GM23338 (cell line): ENCODE measurements at regions not wholly inside any gene's neighbourhood (a gene's known extent, or its start where the extent isn't known, plus 50 kb on each side); places are given as distances from the start of the nearest gene placed in this dataset.
A peak's percentile ranks its signal among the peaks of the same experiment; 100 is the strongest.

Source experiments
- ATAC-seq: fragments of 200-7000 bp; cut with Tn5 transposase; 3 replicates; pipeline ENCODE4 v1.9.1; 2020
- DNase-seq: peaks from one replicate; pipeline ENCODE4 v3.0.0-alpha.2; 2015; ENCODE audit warnings: low spot score
- H2AFZ ChIP-seq: fragments of 200-600 bp; sonication (generic); 2 replicates; pipeline ENCODE4 v1.8.0; 2016; ENCODE audit warnings: antibody characterized with exemption, mild to moderate bottlenecking, moderate library complexity
- H3F3A ChIP-seq: fragments of 200-600 bp; sonication (generic); replicated peaks from 2 replicates; pipeline ENCODE4 v1.8.0; 2017; ENCODE audit warnings: antibody characterized with exemption, mixed run types, low read depth
- H3K27ac ChIP-seq: fragments of 200-600 bp; sonication (generic); 2 replicates; pipeline ENCODE4 v1.6.1; 2016; ENCODE audit warnings: low read depth
- H3K27me3 ChIP-seq: fragments of 200-600 bp; sonication (generic); 2 replicates; pipeline ENCODE4 v1.8.0; 2016; ENCODE audit warnings: mild to moderate bottlenecking, mixed run types, moderate library complexity; ENCODE audit not compliant: insufficient read depth
- H3K36me3 ChIP-seq: fragments of 200-600 bp; sonication (generic); 2 replicates; pipeline ENCODE4 v1.8.0; 2016; ENCODE audit warnings: mild to moderate bottlenecking; ENCODE audit not compliant: insufficient read depth
- H3K4me1 ChIP-seq: fragments of 200-600 bp; sonication (generic); 2 replicates; pipeline ENCODE4 v1.8.0; 2016; ENCODE audit warnings: mild to moderate bottlenecking, moderate library complexity; ENCODE audit not compliant: insufficient read depth
- H3K4me2 ChIP-seq: fragments of 200-600 bp; sonication (generic); 2 replicates; pipeline ENCODE4 v1.7.1; 2017; ENCODE audit warnings: mixed run types
- H3K4me3 ChIP-seq: fragments of 200-600 bp; sonication (generic); 2 replicates; pipeline ENCODE4 v1.6.1; 2016; ENCODE audit warnings: mixed run types
- H3K79me2 ChIP-seq: fragments of 200-600 bp; sonication (generic); replicated peaks from 2 replicates; pipeline ENCODE4 v1.8.0; 2017; ENCODE audit warnings: mild to moderate bottlenecking; ENCODE audit not compliant: insufficient read depth
- H3K9me2 ChIP-seq: fragments of 200-600 bp; sonication (generic); 2 replicates; pipeline ENCODE4 v1.8.0; 2017; ENCODE audit not compliant: insufficient read depth
- H4K20me1 ChIP-seq: fragments of 200-600 bp; sonication (generic); replicated peaks from 2 replicates; pipeline ENCODE4 v1.8.0; 2017; ENCODE audit warnings: mild to moderate bottlenecking; ENCODE audit not compliant: insufficient read depth
- H3K27ac Mint-ChIP-seq: 2 replicates; pipeline ENCODE4 v1.8.0; 2020; ENCODE audit warnings: inconsistent platforms, mild to moderate bottlenecking, moderate library complexity, mixed read lengths
- H3K27me3 Mint-ChIP-seq: 3 replicates; pipeline ENCODE4 v1.8.0; 2022; ENCODE audit warnings: low read depth, mild to moderate bottlenecking, moderate library complexity, mixed read lengths, inconsistent platforms; ENCODE audit not compliant: insufficient read depth, poor library complexity
- H3K36me3 Mint-ChIP-seq: 3 replicates; pipeline ENCODE4 v1.8.0; 2021; ENCODE audit warnings: low read depth, mild to moderate bottlenecking, inconsistent platforms, moderate library complexity, mixed read lengths
- H3K4me1 Mint-ChIP-seq: 3 replicates; pipeline ENCODE4 v1.8.0; 2020; ENCODE audit warnings: mild to moderate bottlenecking, inconsistent platforms, mixed read lengths
- H3K4me3 Mint-ChIP-seq: 3 replicates; pipeline ENCODE4 v1.8.0; 2021; ENCODE audit warnings: moderate library complexity, mild to moderate bottlenecking, inconsistent platforms, mixed read lengths
- H3K9me3 Mint-ChIP-seq: 3 replicates; pipeline ENCODE4 v1.8.0; 2020; ENCODE audit warnings: moderate library complexity, mild to moderate bottlenecking, inconsistent platforms, mixed read lengths
- CREB1 ChIP-seq: fragments of 250-450 bp; sonication (Bioruptor Pico); IDR thresholded peaks from 2 replicates; pipeline ENCODE4 v1.5.0; 2020; ENCODE audit warnings: low read depth, mild to moderate bottlenecking, moderate library complexity
- ETS1 ChIP-seq: IDR thresholded peaks from 2 replicates; pipeline ENCODE4 v1.6.1; 2016; ENCODE audit warnings: antibody characterized with exemption
- EZH2 ChIP-seq: fragments of 200-600 bp; sonication (generic); IDR thresholded peaks from one replicate; pipeline ENCODE4 v1.8.0; 2017; ENCODE audit warnings: antibody characterized with exemption, mild to moderate bottlenecking, low read depth; ENCODE audit not compliant: unreplicated experiment
- EZH2phosphoT487 ChIP-seq: fragments of 200-600 bp; sonication (generic); IDR thresholded peaks from one replicate; pipeline ENCODE4 v1.8.1; 2018; ENCODE audit warnings: antibody characterized with exemption; ENCODE audit not compliant: unreplicated experiment
- JUNB ChIP-seq: IDR thresholded peaks from one replicate; pipeline ENCODE4 v1.6.1; 2016; ENCODE audit warnings: antibody characterized with exemption; ENCODE audit not compliant: unreplicated experiment
- NANOG ChIP-seq: IDR thresholded peaks from 2 replicates; pipeline ENCODE4 v1.6.1; 2016; ENCODE audit warnings: antibody characterized with exemption, borderline replicate concordance
- POLR2AphosphoS5 ChIP-seq: IDR thresholded peaks from 2 replicates; pipeline ENCODE4 v1.6.1; 2016; ENCODE audit warnings: antibody characterized with exemption, low read depth
- STAT1 ChIP-seq: IDR thresholded peaks from one replicate; pipeline ENCODE4 v1.6.1; 2016; ENCODE audit warnings: antibody characterized with exemption; ENCODE audit not compliant: unreplicated experiment
- ZNF114 ChIP-seq: fragments of 250-450 bp; sonication (Bioruptor Pico); IDR thresholded peaks from 2 replicates; pipeline ENCODE4 v1.5.0; 2020; ENCODE audit warnings: mild to moderate bottlenecking, moderate library complexity
- ZNF331 ChIP-seq: fragments of 250-450 bp; sonication (Bioruptor Pico); IDR thresholded peaks from 2 replicates; pipeline ENCODE4 v1.5.0; 2020; ENCODE audit warnings: low read depth, mild to moderate bottlenecking, moderate library complexity
- TF ChIP-seq, protein P1 (sequence below): fragments of 250-450 bp; sonication (Bioruptor Pico); IDR thresholded peaks from 2 replicates; pipeline ENCODE4 v1.5.0; 2020; ENCODE audit warnings: mild to moderate bottlenecking, moderate library complexity
- TF ChIP-seq, protein P2 (sequence below), 2 experiments: fragments of 200-600 bp in 1 of 2; sonication (generic) in 1 of 2; conservative IDR thresholded peaks; 2 replicates each; pipeline versions ENCODE4 v1.5.1 to v1.6.1; 2016 to 2017; ENCODE audit warnings: antibody characterized with exemption in 2 of 2, low read depth in 2 of 2, mild to moderate bottlenecking in 2 of 2, moderate library complexity in 1 of 2
- TF ChIP-seq, protein P3 (sequence below): IDR thresholded peaks from one replicate; pipeline ENCODE4 v1.6.1; 2018; ENCODE audit warnings: antibody characterized with exemption; ENCODE audit not compliant: unreplicated experiment

DNA sequence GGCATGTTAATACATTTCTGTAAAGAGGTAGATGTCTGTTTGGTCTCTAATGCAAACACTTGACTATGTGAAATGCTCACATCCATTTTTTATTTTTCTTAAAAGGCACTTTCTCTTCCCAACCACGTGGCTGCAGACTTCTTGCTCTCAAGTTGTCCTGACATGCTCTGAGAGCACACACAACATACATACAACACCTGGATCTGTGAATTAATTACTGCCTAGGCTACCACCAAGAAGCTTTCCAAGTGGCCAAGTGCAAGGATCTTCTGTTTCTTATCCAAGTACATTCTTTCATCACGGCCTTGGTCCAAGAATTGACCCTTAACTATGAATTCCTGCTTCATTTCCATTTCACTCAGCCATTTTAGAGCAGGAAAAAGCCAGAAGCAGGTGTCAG, 110.8 kb downstream of the SPRY1 start:
- no peak for TF ChIP-seq STAT1
- TF ChIP-seq, protein P1, sequence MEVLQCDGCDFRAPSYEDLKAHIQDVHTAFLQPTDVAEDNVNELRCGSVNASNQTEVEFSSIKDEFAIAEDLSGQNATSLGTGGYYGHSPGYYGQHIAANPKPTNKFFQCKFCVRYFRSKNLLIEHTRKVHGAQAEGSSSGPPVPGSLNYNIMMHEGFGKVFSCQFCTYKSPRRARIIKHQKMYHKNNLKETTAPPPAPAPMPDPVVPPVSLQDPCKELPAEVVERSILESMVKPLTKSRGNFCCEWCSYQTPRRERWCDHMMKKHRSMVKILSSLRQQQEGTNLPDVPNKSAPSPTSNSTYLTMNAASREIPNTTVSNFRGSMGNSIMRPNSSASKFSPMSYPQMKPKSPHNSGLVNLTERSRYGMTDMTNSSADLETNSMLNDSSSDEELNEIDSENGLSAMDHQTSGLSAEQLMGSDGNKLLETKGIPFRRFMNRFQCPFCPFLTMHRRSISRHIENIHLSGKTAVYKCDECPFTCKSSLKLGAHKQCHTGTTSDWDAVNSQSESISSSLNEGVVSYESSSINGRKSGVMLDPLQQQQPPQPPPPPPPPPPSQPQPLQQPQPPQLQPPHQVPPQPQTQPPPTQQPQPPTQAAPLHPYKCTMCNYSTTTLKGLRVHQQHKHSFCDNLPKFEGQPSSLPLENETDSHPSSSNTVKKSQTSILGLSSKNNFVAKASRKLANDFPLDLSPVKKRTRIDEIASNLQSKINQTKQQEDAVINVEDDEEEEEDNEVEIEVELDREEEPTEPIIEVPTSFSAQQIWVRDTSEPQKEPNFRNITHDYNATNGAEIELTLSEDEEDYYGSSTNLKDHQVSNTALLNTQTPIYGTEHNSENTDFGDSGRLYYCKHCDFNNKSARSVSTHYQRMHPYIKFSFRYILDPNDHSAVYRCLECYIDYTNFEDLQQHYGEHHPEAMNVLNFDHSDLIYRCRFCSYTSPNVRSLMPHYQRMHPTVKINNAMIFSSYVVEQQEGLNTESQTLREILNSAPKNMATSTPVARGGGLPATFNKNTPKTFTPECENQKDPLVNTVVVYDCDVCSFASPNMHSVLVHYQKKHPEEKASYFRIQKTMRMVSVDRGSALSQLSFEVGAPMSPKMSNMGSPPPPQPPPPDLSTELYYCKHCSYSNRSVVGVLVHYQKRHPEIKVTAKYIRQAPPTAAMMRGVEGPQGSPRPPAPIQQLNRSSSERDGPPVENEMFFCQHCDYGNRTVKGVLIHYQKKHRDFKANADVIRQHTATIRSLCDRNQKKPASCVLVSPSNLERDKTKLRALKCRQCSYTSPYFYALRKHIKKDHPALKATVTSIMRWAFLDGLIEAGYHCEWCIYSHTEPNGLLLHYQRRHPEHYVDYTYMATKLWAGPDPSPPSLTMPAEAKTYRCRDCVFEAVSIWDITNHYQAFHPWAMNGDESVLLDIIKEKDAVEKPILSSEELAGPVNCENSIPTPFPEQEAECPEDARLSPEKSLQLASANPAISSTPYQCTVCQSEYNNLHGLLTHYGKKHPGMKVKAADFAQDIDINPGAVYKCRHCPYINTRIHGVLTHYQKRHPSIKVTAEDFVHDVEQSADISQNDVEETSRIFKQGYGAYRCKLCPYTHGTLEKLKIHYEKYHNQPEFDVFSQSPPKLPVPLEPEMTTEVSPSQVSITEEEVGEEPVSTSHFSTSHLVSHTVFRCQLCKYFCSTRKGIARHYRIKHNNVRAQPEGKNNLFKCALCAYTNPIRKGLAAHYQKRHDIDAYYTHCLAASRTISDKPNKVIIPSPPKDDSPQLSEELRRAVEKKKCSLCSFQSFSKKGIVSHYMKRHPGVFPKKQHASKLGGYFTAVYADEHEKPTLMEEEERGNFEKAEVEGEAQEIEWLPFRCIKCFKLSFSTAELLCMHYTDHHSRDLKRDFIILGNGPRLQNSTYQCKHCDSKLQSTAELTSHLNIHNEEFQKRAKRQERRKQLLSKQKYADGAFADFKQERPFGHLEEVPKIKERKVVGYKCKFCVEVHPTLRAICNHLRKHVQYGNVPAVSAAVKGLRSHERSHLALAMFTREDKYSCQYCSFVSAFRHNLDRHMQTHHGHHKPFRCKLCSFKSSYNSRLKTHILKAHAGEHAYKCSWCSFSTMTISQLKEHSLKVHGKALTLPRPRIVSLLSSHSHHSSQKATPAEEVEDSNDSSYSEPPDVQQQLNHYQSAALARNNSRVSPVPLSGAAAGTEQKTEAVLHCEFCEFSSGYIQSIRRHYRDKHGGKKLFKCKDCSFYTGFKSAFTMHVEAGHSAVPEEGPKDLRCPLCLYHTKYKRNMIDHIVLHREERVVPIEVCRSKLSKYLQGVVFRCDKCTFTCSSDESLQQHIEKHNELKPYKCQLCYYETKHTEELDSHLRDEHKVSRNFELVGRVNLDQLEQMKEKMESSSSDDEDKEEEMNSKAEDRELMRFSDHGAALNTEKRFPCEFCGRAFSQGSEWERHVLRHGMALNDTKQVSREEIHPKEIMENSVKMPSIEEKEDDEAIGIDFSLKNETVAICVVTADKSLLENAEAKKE (CRISPR knock-in tag) = no peak
- TF ChIP-seq, protein P2, sequence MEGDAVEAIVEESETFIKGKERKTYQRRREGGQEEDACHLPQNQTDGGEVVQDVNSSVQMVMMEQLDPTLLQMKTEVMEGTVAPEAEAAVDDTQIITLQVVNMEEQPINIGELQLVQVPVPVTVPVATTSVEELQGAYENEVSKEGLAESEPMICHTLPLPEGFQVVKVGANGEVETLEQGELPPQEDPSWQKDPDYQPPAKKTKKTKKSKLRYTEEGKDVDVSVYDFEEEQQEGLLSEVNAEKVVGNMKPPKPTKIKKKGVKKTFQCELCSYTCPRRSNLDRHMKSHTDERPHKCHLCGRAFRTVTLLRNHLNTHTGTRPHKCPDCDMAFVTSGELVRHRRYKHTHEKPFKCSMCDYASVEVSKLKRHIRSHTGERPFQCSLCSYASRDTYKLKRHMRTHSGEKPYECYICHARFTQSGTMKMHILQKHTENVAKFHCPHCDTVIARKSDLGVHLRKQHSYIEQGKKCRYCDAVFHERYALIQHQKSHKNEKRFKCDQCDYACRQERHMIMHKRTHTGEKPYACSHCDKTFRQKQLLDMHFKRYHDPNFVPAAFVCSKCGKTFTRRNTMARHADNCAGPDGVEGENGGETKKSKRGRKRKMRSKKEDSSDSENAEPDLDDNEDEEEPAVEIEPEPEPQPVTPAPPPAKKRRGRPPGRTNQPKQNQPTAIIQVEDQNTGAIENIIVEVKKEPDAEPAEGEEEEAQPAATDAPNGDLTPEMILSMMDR (conservative IDR thresholded peaks at IDR 0.05; ENCODE audit: low read depth in 2 of 2) = no peak
- TF ChIP-seq ZNF331 = no peak
- TF ChIP-seq, protein P3, sequence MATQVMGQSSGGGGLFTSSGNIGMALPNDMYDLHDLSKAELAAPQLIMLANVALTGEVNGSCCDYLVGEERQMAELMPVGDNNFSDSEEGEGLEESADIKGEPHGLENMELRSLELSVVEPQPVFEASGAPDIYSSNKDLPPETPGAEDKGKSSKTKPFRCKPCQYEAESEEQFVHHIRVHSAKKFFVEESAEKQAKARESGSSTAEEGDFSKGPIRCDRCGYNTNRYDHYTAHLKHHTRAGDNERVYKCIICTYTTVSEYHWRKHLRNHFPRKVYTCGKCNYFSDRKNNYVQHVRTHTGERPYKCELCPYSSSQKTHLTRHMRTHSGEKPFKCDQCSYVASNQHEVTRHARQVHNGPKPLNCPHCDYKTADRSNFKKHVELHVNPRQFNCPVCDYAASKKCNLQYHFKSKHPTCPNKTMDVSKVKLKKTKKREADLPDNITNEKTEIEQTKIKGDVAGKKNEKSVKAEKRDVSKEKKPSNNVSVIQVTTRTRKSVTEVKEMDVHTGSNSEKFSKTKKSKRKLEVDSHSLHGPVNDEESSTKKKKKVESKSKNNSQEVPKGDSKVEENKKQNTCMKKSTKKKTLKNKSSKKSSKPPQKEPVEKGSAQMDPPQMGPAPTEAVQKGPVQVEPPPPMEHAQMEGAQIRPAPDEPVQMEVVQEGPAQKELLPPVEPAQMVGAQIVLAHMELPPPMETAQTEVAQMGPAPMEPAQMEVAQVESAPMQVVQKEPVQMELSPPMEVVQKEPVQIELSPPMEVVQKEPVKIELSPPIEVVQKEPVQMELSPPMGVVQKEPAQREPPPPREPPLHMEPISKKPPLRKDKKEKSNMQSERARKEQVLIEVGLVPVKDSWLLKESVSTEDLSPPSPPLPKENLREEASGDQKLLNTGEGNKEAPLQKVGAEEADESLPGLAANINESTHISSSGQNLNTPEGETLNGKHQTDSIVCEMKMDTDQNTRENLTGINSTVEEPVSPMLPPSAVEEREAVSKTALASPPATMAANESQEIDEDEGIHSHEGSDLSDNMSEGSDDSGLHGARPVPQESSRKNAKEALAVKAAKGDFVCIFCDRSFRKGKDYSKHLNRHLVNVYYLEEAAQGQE = no peak
- no peak for TF ChIP-seq NANOG
- no peak for TF ChIP-seq EZH2phosphoT487
- TF ChIP-seq CREB1 (CRISPR knock-in tag) = no peak
- no peak for TF ChIP-seq POLR2AphosphoS5
- TF ChIP-seq JUNB = no peak
- no peak for TF ChIP-seq EZH2
- no peak for TF ChIP-seq ZNF114
- TF ChIP-seq ETS1 = no peak
- peaks cover 10% of the 10 kb centered on the region for H3K27me3 Mint-ChIP-seq
- Histone ChIP-seq H3K27me3 (no peaks in the 10 kb centered on the region), H3K4me1 (peaks cover 34% of the 10 kb centered on the region), H3K36me3 (no peaks in the 10 kb centered on the region), H3K9me2 (no peaks in the 10 kb centered on the region), H3K4me2 (peak overlapping the region; percentile 70; the same call in 1 of the 2 replicates), H3K4me3 (no peak overlapping the region), H3K27ac (no peak overlapping the region), H2AFZ (0 out of 2 replicates have a peak overlapping the region, but pooled peaks have one; percentile 48), H4K20me1 (no peaks in the 10 kb centered on the region), H3K79me2 (no peaks in the 10 kb centered on the region), H3F3A (peaks cover 16% of the 10 kb centered on the region)
- peaks cover 31% of the 10 kb centered on the region for H3K4me1 Mint-ChIP-seq
- no peak for DNase-seq
- H3K9me3 Mint-ChIP-seq = peaks cover 27% of the 10 kb centered on the region
- H3K4me3 Mint-ChIP-seq = no peak overlapping the region
- ATAC-seq = no peak
- H3K36me3 Mint-ChIP-seq = peaks cover 24% of the 10 kb centered on the region
- H3K27ac Mint-ChIP-seq = peak overlapping the region; percentile 71; the same call in 1 of the 2 replicates
